Gastrocnemius medialis (tissue), 4 donors: ENCODE measurements at regions not wholly inside any gene's neighbourhood (a gene's known extent, or its start where the extent isn't known, plus 50 kb on each side); places are given as distances from the start of the nearest gene placed in this dataset.

ENCODE experiments used
- POLR2A ChIP-seq, 2 donors: fragments of 450-650 bp; IDR thresholded peaks; one replicate each; pipeline ENCODE4 v1.6.1; 2017; ENCODE audit warnings: antibody characterized with exemption in 2 of 2, mild to moderate bottlenecking in 2 of 2, moderate library complexity in 2 of 2
- TF ChIP-seq, protein P1 (sequence below), 5 experiments: fragments of 450-650 bp in 3 of 5; fragments of 200-600 bp in 2 of 5; sonication (generic) in 2 of 5; IDR thresholded peaks in 4 of 5; conservative IDR thresholded peaks in 1 of 5; 1 replicate in 4 of 5; 2 replicates in 1 of 5; pipeline ENCODE4 v1.5.1; 2016 to 2019; ENCODE audit warnings: antibody characterized with exemption in 5 of 5, mild to moderate bottlenecking in 3 of 5, moderate library complexity in 3 of 5

DNA sequence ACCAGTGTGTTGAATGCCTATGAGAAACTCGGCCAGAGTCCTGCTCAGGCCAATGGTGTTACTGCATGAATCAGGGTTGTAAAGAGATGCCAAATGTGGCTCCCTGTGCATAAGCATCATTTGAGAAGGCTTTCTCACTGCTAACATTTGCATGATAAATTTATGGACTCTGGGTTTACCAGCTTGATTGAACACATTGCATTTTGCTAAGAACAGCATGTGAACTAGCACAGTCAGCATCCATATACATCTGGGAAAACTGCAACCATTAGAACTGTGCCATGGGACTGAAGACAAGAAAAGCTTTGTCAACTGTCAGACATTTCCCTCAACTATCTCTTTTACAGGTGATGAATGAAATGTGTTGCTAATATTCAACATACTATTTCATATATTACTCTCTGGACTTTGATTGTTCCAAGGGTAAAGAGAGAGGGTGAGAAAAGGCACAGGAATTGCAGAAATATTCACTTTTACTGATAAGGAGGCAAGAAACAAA is 1427.4 kb upstream of the ADGRL3 start:
- TF ChIP-seq, protein P1, sequence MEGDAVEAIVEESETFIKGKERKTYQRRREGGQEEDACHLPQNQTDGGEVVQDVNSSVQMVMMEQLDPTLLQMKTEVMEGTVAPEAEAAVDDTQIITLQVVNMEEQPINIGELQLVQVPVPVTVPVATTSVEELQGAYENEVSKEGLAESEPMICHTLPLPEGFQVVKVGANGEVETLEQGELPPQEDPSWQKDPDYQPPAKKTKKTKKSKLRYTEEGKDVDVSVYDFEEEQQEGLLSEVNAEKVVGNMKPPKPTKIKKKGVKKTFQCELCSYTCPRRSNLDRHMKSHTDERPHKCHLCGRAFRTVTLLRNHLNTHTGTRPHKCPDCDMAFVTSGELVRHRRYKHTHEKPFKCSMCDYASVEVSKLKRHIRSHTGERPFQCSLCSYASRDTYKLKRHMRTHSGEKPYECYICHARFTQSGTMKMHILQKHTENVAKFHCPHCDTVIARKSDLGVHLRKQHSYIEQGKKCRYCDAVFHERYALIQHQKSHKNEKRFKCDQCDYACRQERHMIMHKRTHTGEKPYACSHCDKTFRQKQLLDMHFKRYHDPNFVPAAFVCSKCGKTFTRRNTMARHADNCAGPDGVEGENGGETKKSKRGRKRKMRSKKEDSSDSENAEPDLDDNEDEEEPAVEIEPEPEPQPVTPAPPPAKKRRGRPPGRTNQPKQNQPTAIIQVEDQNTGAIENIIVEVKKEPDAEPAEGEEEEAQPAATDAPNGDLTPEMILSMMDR (IDR thresholded peaks at IDR 0.05 in 4 of 5, conservative IDR thresholded peaks at IDR 0.05 in 1 of 5): no peak
- TF ChIP-seq POLR2A (IDR thresholded peaks at IDR 0.05): no peak
